HG03175 (cell line): ENCODE measurements at regions not wholly inside any gene's neighbourhood (a gene's known extent, or its start where the extent isn't known, plus 50 kb on each side); places are given as distances from the start of the nearest gene placed in this dataset.
A peak's percentile ranks its signal among the peaks of the same experiment; 100 is the strongest.
"Not testable (repeated sequence)": the region's sequence is repeated elsewhere in the genome, so short reads cannot be mapped to it uniquely, and the experiment has no call there.

ENCODE experiments used
- ATAC-seq: cut with Tn5 transposase; IDR thresholded peaks from one replicate; pipeline ENCODE4 v1.9.1; 2021; ENCODE audit warnings: mild to moderate bottlenecking, moderate library complexity; ENCODE audit not compliant: unreplicated experiment

DNA sequence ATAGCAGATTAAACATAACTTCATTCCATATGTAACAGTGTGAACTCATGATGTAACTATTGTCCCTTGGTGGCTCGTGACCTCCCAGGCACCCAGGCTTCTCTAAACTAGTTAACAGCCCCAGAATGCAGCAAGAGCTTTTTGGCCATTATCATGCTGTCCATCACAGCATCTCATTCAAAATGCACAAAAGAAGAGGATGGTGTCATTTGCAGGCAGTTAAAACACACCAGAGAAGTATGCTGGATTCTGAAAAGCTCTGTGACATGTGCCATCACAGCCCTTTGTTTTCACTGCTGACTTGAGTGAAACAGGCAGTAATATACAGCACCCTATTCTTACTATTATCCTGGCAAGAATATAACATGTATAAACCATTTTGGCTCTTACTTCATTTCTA is 117.6 kb upstream of the CHMP2B start:
- ATAC-seq = no peak

DNA sequence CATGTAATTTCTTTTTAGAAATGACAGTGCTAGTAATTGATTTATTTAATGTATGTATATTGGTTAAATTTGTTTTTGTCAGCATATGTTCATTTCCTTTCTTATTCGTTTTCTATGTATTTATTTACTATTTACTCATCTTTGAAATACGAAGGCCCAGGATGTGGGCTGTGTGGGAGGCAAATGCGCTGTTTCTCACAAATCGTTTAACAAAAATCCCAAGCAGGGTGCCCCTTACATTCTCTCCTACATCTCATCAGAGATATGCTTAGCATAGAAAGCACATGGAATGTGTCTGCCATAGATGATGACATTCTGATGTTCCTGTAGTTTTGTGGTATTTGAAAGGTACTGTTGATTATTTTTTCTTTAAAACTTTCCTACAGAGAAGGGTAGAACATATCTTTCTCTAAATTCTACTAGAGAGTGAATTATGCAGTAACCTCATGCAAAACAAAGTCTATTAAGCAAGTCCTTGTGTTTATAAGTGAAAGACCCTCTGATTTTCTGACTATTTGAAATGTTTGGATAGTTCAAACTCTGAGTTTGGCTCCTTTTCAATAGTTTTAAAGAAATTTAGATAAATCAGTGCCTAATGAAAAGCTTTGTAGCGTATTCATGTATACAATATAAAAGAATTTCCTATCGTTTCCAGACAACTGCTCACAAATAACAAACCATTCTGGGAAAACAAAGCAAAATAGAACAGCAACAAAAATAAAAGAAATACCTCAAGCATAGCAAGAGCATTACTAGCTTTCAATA is 111.1 kb upstream of the VGLL3 start:
- ATAC-seq = no peak

DNA sequence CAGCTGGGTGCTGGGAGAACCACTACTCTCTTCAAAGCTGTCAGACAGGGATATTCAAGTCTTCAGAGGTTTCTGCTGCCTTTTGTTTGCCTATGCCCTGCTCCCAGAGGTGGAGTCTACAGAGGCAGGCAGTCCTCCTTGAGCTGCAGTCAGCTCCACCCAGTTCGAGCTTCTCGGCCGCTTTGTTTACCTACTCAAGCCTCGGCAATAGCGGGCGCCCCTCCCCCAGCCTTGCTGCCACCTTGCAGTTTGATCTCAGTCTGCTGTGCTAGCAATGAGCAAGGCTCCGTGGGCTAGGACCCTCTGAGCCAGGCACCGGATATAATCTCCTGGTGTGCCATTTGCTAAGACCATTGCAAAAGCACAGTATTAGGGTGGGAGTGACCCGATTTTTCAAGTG is 106.8 kb upstream of the VGLL3 start:
- not testable (repeated sequence) for ATAC-seq

DNA sequence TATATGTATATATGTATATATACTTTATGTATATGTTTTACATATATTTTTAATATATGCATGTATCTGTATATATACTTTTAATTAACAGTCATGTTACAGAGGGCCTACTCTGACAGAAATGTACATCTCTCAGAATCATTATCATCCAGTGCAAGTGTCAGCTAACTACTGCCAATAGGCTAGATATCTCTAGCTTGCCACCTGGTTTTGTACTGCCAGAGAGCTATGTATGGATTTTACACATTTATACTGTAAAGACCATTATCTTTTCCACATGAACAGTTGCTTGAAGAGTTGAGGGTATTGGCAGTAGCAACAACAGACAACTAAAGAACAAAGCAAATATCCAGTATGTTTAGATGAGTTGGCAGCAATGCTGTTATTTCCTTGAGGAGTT is 99.7 kb upstream of the VGLL3 start:
- ATAC-seq = no peak

DNA sequence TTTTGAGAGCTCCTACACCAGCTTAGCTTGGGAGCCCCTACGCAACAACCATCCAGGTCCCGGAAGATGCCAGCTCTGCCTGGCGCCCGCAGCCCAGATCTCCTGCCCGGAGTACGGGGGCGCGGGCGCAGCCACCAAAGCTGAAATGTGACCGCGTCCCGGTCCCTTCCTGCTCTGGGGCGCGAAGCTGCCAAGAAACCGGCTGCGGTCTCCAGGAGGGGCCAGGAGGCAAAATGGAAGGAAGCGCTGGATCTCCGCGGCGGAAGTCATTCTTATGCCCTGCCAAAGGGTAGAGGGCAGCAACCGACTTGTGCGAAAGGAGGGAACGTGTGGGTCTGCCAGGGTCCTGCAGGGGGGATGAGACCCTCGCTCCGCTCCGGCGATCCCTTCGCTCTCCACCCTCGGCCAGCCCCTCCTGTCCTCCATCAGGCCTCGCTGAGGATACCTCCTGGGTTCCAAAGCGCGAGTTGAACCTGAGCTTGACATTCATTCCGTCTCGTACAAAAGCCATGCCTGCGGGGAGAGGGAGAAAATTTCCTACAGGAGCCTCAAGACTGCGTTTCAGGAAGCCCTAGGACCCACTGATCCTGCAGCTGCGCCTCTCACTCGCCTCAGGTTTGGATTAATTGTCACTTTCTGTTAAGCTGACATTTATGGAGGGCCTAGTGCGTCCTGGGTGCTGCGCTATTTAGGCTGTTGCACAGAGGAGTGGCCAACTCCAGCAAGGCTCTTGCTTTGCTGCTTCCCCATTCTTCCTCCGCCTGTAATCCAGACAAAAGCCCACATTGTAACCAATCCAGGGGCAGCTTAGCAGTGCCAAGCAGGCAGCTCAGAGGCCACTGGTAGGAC is 98.3 kb upstream of the VGLL3 start:
- ATAC-seq = peak; percentile 66

DNA sequence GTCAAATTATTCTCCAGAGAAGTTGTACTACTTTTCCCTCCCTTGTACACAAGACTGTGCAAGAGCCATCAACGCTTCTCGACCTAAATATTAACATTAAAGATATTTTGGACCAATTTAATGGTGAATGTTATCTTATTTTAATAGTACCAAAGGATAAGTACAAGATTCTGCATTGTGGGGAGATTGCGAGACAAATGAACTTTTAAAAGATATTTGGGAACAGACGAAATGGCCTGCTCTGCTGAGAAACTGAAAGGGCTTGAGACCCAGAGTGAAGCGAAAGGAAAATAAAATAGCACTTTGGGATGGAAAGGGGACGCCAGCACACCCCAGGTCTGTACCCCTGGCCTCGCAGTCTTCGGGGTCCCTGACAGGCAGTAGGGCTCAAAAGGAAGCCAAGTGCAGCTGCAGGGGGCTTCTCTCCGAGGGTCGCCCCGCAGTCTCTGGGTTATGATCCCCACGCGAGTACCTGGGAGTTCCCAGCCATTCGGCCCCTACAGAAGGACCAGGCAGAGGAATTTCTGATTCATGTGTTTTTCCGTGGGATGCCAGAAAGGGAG is 97.6 kb upstream of the VGLL3 start:
- peak; percentile 13 for ATAC-seq

DNA sequence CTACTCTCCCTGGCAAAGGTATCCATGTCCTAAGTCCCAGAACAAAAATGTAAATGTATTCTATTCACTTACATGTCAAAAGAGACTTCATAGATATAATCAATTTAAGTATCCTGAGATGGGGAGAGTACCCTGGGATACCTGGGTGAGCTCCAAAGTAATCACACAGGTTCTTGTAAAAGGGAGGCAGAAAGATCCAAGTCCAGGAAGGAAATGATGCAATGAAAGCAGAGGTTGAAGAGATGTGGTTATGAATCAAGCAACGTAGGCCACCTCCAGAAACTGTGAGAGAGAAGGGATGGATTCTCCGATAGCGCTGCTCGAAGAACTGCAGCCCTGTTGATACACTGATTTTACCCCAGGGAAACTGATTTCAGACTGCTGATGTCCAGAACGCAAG is 93.9 kb upstream of the VGLL3 start:
- ATAC-seq = no peak

DNA sequence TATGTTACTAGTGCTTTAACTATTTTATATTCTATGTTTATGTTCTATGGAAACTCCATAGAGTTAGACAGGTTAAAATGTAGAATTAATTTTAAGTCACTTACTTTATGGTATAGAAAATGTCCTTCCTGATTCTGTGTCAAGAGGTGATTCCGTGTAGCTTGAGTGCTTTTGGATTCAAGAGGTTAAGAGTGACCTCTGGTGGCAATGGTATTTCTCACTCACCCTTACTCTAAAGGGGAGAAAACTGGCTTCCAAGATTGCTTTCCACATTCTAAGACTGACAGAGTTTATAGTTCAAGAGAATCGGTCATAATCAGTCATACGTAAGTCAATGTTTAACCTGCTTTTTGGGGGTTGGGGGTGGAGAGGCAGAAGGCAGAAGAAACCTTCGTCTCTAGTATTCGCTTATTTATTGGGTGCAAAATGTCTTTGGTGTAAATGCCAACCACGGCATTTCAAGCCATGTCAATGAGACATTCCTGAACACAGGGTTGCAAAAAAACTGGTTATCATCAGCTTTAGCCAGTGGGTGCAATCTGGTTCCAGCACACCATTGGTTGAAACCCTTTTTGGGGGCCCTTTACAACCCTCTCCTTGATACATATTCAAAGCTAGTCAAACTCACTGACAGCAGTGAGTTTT is 92.0 kb upstream of the VGLL3 start:
- peak; percentile 77 for ATAC-seq

DNA sequence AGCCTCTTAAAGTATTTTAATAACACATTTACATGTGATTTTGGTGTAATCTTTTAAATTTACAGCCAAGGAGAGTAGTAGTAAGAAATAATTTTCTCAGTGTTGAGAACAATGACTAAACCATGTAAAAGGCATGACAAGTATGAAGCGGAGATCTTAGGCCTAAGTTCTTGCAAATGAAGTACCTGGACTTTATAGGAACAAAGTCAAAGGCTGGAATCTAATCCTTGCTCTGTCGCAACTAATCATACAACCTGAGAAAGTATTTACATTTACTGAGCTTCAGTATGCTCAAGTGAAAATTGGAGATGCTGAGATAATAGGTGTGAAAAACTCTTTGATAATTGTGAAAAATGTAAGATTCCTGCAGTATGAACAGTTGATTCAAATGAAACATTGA is 86.4 kb upstream of the VGLL3 start:
- ATAC-seq = no peak

DNA sequence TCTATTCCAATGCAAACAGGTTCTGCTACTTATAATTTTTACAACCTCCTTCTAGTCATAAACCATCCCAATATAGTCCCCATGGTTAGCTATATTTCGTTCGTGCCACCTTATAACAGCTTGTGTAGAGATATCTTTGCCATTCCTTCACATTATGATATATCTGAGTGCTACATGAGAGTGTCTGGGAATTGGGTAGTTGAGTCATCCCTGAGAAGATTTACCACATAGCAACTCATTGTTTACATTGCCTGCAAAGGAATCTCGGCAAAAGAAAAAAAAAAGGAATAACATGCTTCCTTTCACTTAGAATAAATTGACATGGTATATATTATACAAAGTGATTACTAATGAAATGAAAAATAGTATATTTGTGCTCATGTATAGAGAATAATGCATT is 86.0 kb upstream of the VGLL3 start:
- no peak for ATAC-seq

DNA sequence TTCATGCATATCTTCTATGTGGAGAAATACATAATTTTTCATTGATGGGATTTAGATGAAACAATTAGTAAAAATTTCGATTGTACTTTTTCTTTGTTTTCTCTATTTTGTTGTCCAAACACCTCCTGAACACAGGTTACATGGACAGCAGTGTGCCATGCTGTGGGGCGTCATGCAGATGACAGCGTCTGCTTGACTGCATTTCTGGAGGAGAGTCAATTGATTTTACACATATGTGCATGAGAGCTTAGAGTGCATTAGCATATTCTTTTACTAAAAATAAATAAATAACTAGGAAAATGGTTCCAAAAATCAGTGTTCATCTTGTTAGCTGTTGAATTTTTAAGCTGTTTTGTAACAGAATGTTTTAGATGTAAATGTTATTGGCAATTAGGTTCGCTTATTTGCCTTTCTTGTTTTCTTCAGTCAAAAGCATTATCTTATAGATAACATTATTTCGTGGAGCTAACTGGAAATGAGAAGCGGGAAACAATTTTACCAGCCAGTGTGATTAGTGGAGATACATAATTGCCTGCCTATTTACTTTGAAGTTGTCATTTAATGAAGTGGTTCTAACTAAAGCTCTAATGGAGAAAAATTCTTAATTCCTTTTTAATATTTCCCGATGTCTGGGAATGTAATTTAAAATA is 82.7 kb upstream of the VGLL3 start:
- ATAC-seq = no peak

DNA sequence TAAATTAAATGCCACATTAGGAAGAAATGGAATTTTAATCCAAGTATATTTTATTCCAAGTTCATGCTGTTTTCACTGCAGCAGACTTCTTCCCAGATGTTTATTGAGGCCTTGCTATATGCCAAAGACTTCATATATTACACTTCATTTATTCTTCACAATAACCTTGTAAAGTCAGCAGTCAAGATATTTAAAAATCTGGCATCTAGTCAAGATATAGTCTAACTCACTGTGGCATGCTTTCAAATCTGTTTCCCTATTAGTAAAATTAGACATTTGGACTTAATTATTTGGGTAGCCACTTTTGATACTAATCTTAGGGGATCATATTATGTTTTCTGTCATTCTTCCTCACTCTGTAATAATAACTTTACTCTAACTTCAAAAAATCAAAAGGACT is 81.5 kb upstream of the VGLL3 start:
- no peak for ATAC-seq

DNA sequence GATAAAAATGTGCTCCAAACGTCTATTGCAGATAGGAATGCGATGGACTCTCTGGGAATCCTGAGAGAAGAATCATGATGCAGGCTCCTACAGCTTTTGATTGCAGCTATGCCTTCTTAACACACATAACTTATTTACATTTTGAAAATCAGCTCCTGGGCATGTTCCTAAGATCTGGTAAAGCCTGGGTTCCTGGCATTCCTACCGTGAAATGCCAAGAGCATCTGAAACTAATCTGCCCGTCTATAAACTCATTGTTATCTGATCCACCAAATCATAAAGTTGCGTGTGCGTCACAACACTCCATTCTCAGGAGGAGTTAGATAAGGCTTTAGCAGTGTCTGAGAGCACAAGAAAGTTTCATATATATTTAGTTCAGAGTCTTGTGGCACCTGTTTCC is 79.0 kb upstream of the VGLL3 start:
- ATAC-seq = no peak

DNA sequence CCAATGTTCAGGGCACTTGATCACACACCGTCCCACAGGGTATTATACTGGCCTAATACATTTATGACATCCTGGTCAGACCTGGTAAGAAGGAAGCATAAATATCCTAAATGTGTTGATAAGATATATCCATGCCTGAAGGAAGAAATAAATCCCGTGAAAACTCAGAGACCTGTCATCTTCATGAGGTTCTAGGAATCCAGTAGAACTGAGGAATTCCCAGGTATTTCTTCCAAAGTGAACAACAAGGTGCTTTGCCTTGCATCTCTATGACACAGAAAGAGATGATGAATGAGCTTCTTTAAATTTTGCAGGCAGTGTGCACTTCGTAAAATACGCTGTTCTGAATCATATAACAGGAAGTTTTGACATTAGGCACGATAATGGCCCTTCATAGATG is 78.1 kb upstream of the VGLL3 start:
- ATAC-seq = no peak

DNA sequence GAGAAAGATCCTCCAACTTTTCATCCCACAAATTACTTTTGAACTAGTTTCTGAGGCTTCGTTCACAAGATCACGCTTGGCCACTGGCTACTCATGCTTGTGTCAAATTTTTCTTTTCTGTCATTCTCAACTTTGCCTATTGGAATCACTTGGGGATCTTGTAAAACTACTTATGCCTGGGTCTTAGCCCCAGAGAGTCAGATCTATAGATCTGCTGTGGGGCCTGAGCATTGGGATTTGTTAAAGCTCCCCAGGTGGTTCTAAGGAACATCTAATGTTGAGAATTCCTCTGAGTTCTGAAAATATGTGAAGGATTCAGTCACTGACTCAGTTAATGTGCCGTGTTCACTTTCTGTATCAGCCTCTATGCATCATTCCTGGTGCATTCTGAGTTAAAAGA is 71.7 kb upstream of the VGLL3 start:
- no peak for ATAC-seq

DNA sequence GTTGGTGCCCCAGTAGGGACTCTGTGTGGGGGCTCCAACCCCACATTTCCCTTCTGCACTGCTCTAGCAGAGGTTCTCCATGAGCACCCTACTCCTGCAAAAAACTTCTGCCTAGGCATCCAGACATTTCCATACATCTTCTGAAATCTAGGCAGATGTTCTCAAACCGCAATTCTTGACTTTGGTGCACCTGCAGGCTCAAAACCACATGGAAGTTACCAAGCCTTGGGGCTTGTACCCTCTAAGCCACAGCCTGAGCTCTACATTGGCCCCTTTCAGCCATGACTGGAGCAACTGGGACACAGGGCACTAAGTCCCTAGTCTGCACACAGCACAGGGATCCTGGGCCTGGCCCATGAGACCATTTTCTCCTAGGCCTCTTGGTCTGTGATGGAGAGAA is 66.5 kb upstream of the VGLL3 start:
- ATAC-seq = no peak

DNA sequence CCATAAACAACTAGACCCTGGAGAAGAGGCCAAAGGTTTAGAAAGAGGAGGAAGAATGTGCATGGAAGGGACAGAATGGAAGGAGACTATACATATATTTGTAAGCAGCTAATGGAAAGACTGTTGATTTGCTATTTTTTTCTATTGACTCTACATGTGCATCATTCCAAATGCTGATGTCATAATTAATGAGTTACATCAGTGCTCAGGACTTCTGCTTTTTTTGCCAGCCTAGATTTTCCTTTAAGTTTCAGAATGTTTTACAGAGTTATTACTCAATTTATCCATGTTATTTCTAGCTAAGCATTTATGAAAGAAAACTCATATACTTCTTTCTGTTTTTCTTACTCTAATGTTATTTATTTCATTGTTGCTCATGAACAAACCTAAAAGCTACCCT is 62.6 kb upstream of the VGLL3 start:
- no peak for ATAC-seq

DNA sequence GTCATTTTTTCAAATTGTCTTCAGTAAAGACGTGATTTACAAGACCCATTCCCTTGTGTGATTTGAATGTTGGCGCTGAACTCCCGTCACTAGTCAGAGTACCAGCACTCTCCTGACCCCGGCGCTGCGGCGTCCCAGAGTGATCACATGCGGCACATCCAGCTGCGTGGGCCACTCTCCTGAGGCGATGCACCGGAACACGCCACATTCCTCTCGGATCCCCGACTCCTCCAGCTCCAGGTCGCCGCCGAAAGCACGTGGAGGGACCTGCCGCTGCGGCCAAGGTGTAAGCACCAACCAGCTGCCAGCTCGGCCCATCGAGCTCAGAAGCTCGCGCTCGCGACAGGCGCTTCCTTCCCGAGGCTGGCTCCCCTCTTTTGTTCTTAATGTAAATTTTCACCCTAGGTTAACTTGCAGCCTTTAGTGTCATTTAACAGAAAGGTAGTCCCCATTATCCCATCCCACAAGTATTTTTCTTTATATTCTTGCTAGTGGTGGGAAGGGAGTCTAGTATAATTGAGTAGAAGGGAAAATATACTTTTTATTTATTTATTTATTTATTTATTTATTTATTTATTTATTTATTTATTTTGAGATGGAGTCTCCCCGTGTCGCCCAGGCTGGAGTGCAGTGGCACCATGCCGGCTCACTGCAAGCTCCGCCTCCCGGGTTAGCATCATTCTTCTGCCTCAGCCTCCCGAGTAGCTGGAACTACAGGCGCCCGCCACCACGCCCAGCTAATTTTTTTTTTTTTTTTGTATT is 61.7 kb upstream of the VGLL3 start:
- no peak for ATAC-seq

DNA sequence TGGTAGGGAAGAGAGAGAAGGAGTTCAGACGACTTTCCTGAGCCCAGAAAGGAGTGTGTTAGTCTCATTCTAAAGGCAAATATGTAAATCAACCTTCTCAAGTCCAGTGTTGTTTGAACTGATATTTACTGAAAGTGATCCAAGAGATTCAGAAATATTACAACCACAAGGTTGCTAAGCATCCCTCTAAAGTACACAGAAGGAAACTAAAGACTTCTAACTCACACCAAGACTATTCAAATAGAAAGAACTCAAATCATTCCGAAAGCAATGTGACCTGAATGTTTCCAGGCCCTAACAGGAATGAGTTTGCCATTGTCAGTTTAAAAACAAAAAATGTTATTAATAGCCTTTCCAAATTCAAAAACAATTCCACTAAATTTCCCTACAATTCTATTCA is 56.9 kb upstream of the VGLL3 start:
- ATAC-seq = no peak

DNA sequence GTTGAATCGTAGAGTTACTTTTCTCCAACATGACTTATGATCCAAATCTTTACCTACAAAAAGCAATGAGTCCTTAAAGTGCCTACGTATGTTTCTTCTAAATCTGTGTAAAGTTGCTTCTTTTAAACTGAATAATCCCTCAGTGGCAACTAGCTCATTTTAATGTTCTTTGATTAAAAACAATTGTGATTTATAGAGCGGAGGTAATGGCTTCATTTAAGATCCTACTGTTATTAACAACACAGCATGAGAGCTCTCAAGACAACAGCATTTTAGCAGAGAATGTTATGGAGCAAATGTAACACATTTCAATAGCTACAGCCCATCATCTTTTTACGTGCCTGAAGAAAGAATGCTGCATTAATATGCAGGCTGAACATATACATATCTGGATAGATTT is 55.3 kb upstream of the VGLL3 start:
- no peak for ATAC-seq
